ENCODE measurements at regions not wholly inside any gene's neighbourhood (a gene's known extent, or its start where the extent isn't known, plus 50 kb on each side); places are given as distances from the start of the nearest gene placed in this dataset.
"Not testable (repeated sequence)": the region's sequence is repeated elsewhere in the genome, so short reads cannot be mapped to it uniquely, and the experiment has no call there.

- no peak for DNase-seq (ENCODE audit: low read depth)
Observed at GRCh38 chr13:87736849-87737385, 65.7 kb downstream of the SLITRK5 start.

DNA sequence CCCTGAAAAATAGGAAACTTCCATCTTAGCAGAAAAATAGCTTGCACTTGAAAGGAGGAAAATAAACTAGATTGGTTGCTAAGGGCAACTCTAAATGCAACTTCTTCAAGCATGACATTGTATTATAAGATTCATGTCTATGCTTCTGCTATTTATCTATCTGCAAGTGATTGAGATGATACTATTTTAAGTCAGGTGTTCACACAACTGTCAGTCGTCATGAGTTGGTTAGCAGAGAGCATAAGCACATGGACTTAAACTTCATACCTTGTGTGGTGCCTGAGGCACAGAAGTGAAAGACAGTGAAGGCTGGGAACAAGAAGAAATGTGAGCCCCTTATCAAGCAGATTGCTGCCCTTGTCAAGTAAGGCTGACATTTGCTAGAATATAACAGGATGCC is 82.9 kb downstream of the SLITRK5 start:
- no peak for DNase-seq (ENCODE audit: low read depth)

- no peak for DNase-seq (ENCODE audit: low read depth)
Observed at GRCh38 chr13:87769445-87769844, 98.3 kb downstream of the SLITRK5 start.

GRCh38 chr13:87777387-87777786 is 106.2 kb downstream of the SLITRK5 start:
- peak; percentile 32 for DNase-seq (ENCODE audit: low read depth)

DNA sequence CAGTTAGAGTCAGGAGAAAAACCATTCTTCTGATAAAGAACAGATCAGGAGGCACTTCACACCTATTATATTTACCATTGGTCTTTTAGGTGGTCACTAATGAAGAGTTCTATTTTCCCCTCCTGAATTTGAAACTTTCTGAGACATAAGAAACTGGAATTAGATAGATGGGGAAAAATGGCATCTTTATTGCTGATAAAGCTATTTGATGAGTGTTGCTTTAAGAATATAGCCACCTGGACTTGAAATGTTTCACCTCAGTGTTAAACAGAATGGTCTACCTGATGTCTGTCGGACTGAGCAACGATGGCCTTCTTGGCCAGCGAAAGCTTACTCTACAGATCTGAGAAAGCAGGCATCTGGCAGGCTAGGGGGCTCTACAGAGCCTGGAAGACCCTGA is 107.0 kb downstream of the SLITRK5 start:
- no peak for DNase-seq (ENCODE audit: low read depth)

GRCh38 chr13:87779426-87779825 is 108.3 kb downstream of the SLITRK5 start:
- DNase-seq (ENCODE audit: low read depth), result peak; percentile 9

- no peak for DNase-seq (ENCODE audit: low read depth)
Observed at GRCh38 chr13:87783366-87783765, 112.2 kb downstream of the SLITRK5 start.

DNA sequence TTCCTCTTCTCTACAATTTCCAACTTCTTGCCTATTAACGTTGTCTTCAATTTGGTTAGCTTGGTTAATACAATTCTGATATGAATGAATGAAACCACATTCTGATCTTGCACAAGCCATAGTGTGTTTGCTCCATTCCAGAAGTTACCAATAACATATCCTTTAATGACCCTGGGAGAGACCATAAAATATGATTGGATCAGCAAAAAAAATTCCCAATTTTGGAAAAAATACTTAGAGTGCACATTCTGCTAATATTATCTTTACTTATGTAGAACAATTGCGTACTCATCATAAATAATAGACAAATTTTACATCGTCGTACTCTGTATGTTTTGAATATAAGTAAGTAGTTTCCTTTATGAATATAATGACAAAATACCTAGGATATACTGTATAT is 117.2 kb downstream of the SLITRK5 start:
- DNase-seq (ENCODE audit: low read depth), result no peak

GRCh38 chr13:87792878-87793277 is 121.7 kb downstream of the SLITRK5 start:
- no peak for DNase-seq (ENCODE audit: low read depth)

GRCh38 chr13:87798536-87798935 is 127.4 kb downstream of the SLITRK5 start:
- DNase-seq (ENCODE audit: low read depth), result no peak

DNA sequence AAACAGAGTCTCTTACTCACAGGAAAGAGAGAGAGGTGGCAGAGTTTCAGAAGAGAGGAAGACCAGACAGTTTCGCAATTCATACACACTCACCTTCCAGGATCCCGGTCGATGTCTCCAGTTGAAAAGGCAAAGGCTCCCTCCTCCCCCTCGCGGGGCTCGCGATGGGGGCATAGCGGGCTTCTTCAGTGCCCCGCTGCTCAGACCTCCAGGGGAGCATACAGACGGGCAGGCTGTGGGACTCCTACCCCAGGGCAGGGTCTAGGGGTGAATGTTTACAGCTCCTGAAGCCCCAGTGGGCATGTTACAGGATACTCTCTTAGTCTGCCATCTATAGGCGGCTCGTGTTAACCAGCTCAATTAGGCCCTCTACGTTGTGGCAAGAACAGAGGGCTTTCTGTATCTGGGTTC is 139.2 kb downstream of the SLITRK5 start:
- peak; percentile 66 for DNase-seq (ENCODE audit: low read depth)

GRCh38 chr13:87810920-87811344 is 139.8 kb downstream of the SLITRK5 start:
- DNase-seq (ENCODE audit: low read depth), result no peak

GRCh38 chr13:87814403-87814802 is 143.2 kb downstream of the SLITRK5 start:
- DNase-seq (ENCODE audit: low read depth), result no peak

DNA sequence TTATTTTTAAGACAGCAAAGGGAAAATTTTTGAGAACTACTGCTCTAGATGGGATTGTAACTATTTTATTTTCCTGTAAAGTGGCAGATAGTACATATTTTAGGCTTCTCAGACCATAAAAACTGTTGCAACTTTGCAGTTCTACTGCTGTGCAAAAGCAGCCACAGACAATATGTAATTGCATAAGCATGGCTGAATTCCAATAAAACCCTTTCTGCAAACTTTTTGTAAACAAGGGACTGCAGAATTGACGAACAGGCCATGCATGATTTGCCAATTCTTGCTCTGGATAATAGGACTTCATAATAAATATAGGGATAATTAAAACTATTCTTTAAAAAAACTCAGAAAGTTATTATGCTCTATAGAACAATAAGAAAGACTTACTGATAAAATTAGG is 149.1 kb downstream of the SLITRK5 start:
- DNase-seq (ENCODE audit: low read depth), result peak; percentile 73

DNA sequence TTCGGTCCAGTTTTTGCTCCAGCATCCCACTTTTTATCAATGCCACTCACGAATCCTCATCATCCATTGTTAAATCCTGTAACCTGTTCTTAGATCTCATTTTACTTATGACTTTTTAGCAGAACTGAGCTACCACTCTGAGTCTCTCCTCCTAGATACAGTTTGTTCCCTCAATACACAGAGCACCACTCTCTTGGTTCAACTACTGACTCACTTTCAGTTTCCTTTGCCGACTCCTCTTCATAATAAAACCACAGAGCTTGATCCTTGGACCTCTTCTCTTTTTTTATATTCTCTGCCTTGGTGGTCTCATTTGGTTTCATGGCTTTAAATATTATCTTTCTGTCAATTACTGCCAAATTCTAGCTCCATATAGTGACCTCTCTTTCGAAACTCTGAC is 150.3 kb downstream of the SLITRK5 start:
- DNase-seq (ENCODE audit: low read depth), result peak; percentile 21

GRCh38 chr13:87826301-87826700 is 155.1 kb downstream of the SLITRK5 start:
- not testable (repeated sequence) for DNase-seq (ENCODE audit: low read depth)

DNA sequence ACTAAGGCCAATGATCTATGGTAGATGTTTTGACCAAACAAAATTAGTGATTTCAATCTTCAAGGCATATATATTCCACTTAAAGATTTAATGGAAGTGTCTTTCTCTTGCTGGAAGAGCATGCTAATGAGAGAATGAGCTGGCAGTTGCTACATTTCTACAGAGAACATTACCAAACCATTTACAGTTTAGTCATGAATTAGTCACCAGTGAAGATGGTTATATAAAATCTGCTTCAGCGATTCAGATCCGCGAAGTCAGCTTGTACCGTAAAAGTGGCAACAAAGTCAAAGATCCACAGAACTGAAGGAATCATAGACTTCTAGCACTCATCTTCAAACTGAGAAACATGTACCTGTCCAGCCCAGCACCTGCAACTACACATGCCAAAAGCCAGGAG is 156.3 kb downstream of the SLITRK5 start:
- DNase-seq (ENCODE audit: low read depth), result peak; percentile 79

DNA sequence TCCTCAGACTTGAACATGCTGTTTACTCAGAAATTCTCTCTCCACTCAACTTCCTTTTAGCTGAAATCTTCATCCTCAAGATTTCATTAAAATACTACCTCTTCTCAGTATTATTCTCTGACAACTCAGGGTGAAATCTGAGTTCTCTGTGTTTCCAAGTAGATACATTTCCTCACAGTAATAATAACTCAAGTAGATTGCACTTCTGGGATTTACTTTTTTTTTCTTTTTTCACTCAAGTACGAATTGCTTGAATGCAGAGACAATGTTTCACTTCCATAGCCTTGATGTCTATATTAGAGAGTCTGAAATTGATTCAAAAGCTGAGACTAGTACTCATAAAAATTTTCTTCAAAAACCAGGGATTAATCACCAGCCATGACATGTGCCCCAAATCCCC is 166.4 kb downstream of the SLITRK5 start:
- no peak for DNase-seq (ENCODE audit: low read depth)

DNA sequence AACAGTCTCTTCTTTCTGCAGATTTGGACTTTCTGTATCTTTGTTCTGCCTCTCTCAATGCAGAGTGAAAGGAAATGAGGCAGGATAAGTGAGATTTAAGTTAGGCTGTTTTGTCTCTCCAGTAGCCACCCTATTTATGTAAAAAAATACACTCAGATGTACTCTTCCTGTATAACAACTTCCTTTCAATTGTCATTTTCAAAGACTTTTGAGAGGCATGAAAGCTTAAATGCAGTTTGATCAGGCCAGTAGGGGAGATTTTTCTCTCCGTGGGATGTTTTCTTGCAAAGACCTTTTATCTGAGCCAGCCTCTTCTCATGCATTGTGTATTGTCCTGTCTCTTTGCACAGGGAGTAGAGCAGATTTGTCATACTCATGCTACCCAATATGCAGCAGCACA is 166.8 kb downstream of the SLITRK5 start:
- DNase-seq (ENCODE audit: low read depth), result no peak

- no peak for DNase-seq (ENCODE audit: low read depth)
Observed at GRCh38 chr13:87851410-87851809, 180.2 kb downstream of the SLITRK5 start.

DNA sequence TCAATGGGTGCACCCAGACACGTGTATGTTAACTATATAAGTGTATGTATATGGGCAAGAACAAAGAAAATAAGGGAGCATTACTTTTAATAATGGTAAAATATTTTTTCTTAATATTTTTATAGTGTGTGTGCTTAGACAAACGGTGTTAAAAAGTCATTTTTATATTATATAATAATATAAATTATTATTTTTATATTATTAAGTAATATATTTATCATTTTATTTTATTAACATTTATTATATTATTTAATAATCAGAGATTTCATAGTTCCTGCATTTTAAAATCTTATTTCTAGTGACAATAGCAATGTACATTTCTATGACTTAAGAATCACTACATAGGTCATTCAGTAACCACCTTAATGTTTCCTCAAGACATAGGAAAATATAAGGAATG is 184.4 kb downstream of the SLITRK5 start:
- DNase-seq (ENCODE audit: low read depth), result no peak

DNA sequence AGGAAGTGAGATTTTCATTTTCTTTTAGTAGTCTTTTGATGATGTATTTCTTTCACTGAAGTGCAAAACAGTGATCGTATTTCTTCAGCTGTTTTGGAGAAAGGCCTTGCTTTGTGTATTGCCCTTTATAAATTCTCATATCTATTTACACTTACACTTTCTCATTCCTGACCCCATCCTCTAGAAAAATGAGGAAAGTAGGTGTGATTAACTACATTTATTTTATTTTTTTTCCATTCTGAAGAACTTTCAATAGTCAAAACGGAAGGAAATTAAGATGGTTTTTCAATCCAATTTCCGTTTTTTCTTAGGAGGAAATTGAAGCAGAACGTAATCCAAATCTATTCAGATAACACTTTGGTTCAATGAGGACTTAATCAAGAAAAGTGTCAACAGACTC is 188.1 kb downstream of the SLITRK5 start:
- DNase-seq (ENCODE audit: low read depth), result no peak

DNA sequence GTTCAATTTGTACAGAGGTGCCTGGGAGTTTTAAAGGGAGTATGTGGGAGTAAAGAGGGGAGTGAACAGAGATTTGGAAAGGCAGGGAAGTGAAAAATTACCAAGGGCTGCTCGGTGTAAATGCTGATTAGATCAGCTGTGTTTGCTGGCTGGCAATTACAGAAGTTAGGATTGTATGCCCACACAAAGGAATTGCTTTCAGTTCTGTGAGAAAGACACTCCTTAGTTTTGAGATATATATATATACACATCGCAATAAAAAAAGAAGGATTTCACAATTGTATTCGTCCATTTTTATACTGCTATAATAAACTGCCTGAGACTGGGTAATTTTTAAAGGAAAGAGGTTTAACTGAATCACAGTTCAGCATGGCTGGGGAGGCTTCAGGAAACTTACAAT is 196.3 kb downstream of the SLITRK5 start:
- no peak for DNase-seq (ENCODE audit: low read depth)

GRCh38 chr13:87868731-87869130 is 197.6 kb downstream of the SLITRK5 start:
- DNase-seq (ENCODE audit: low read depth), result no peak

DNA sequence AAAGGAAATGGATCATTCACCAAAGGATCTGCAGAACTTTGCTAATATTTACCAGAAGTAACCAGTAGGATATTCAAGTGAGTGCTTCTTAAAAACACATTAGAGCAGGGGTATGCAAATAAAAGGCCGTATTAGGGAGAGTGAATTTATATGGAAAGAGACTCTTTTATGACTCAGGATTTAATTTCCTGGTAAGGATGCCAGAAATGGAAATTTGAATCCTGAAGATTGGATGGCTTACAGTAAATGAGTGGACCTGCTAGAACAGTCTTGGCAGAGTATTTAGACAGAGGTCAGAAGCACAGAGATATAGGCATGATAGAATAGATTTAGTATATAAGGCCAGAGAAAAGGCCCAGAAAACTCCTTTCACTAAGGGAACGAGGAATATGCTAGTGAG is 201.6 kb downstream of the SLITRK5 start:
- no peak for DNase-seq (ENCODE audit: low read depth)

All from amniotic epithelial cell (primary cell).